HepG2 (cell line): ENCODE measurements at regions not wholly inside any gene's neighbourhood (a gene's known extent, or its start where the extent isn't known, plus 50 kb on each side); places are given as distances from the start of the nearest gene placed in this dataset.

Experiments used
- ATAC-seq: fragments of 200-7000 bp; cut with Tn5 transposase; 3 replicates; pipeline ENCODE4 v1.9.1; 2020; ENCODE audit warnings: mild to moderate bottlenecking, moderate library complexity
- BruUV-seq: library from RNA; stranded (reverse); fragments of 400-500 nt; replicated peaks from 2 replicates; lab custom pipeline; 2021; lab: Mats Ljungman, UMichigan
- CTCF ChIA-PET: fragments of 300-600 bp; formaldehyde crosslinking; extraction: SDS; loops from one replicate; lab custom pipeline; 2021; ENCODE audit warnings: low total read pairs, inconsistent platforms, low intra/inter-chr PET ratio; lab: Yijun Ruan, JAX
- POLR2A ChIA-PET: fragments of 350-600 bp; sonication (Branson Sonifier 250); formaldehyde crosslinking; loops from one replicate; lab custom pipeline; 2020; ENCODE audit warnings: antibody characterized with exemption, inconsistent platforms; lab: Yijun Ruan, JAX
- DNase-seq: peaks from one replicate; pipeline ENCODE4 v3.0.0-alpha.2; 2015; ENCODE audit warnings: low spot score
- FAIRE-seq: peaks from 3 replicates; lab custom pipeline; 2011; peaks lifted over from hg19 to GRCh38; lab: Jason Lieb, UNC
- H2AFZ ChIP-seq: one replicate; pipeline ENCODE4 v1.6.1; 2011; ENCODE audit warnings: low read length, inconsistent platforms
- H3K27ac ChIP-seq: fragments of 300-600 bp; 3 replicates; pipeline ENCODE4 v1.8.0; 2011; ENCODE audit warnings: mixed run types, mild to moderate bottlenecking, mixed read lengths, low read length, inconsistent platforms; ENCODE audit not compliant: insufficient read depth; ENCODE audit errors: extremely low read length
- H3K27me3 ChIP-seq, 2 experiments: fragments of 200-600 bp in 1 of 2; 2 replicates in 1 of 2; 3 replicates in 1 of 2; pipeline versions ENCODE4 v1.6.0 to v1.8.0; 2011; ENCODE audit warnings: low read length in 2 of 2, mild to moderate bottlenecking in 2 of 2, moderate library complexity in 2 of 2, inconsistent platforms in 1 of 2; ENCODE audit not compliant: insufficient read depth in 2 of 2, control insufficient read depth in 1 of 2
- H3K36me3 ChIP-seq, 2 experiments: fragments of 200-600 bp in 1 of 2; replicated peaks in 1 of 2; 2 replicates in 1 of 2; 3 replicates in 1 of 2; pipeline versions ENCODE4 v1.5.1 to v1.8.0; 2011; ENCODE audit warnings: low read length in 2 of 2, inconsistent platforms in 1 of 2; ENCODE audit not compliant: insufficient read depth in 2 of 2, control insufficient read depth in 1 of 2
- H3K4me1 ChIP-seq: 2 replicates; pipeline ENCODE4 v1.5.1; 2012; ENCODE audit warnings: low read length, inconsistent platforms; ENCODE audit not compliant: insufficient read depth
- H3K4me2 ChIP-seq: 2 replicates; pipeline ENCODE4 v1.6.0; 2011; ENCODE audit warnings: low read depth, low read length, inconsistent platforms
- H3K4me3 ChIP-seq, 3 experiments: fragments of 200-600 bp in 1 of 3; sonication (generic), shearing (Covaris generic) in 1 of 3; replicated peaks in 1 of 3; 2 replicates each; pipeline ENCODE4 v1.5.1; 2011 to 2016; ENCODE audit warnings: low read length in 3 of 3, inconsistent platforms in 2 of 3, low read depth in 2 of 3, mild to moderate bottlenecking in 2 of 3, control low read depth in 1 of 3, mixed read lengths in 1 of 3; ENCODE audit not compliant: insufficient read depth in 1 of 3
- H3K79me2 ChIP-seq: one replicate; pipeline ENCODE4 v1.6.1; 2011; ENCODE audit warnings: low read length, inconsistent platforms; ENCODE audit not compliant: insufficient read depth
- H3K9ac ChIP-seq: 2 replicates; pipeline ENCODE4 v1.6.0; 2011; ENCODE audit warnings: mild to moderate bottlenecking, low read depth, low read length, inconsistent platforms; ENCODE audit not compliant: insufficient read depth
- H3K9me3 ChIP-seq: 2 replicates; pipeline ENCODE4 v1.5.1; 2012; ENCODE audit warnings: mild to moderate bottlenecking, low read length
- H4K20me1 ChIP-seq: 2 replicates; pipeline ENCODE4 v1.6.0; 2011; ENCODE audit warnings: inconsistent platforms, mild to moderate bottlenecking, low read length, moderate library complexity; ENCODE audit not compliant: insufficient read depth
- BCL3 ChIP-seq: sonication (generic); formaldehyde crosslinking; IDR thresholded peaks from 2 replicates; pipeline ENCODE4 v1.5.1; 2020; ENCODE audit warnings: mild to moderate bottlenecking, missing genetic modification reagents, moderate library complexity
- FOXO1 ChIP-seq: sonication (generic); formaldehyde crosslinking; IDR thresholded peaks from 2 replicates; pipeline ENCODE4 v1.4.0; 2020; ENCODE audit warnings: missing genetic modification reagents
- GPN1 ChIP-seq: sonication (generic); formaldehyde crosslinking; IDR thresholded peaks from 2 replicates; pipeline ENCODE4 v1.5.1; 2020; ENCODE audit warnings: missing genetic modification reagents, borderline replicate concordance
- GTF3A ChIP-seq: sonication (generic); formaldehyde crosslinking; conservative IDR thresholded peaks from 2 replicates; pipeline ENCODE4 v1.4.0; 2020; ENCODE audit warnings: mild to moderate bottlenecking, missing genetic modification reagents
- KDM2A ChIP-seq: sonication (generic); formaldehyde crosslinking; IDR thresholded peaks from 2 replicates; pipeline ENCODE4 v1.4.0; 2020; ENCODE audit warnings: low read depth, missing genetic modification reagents, borderline replicate concordance
- KDM3A ChIP-seq: IDR thresholded peaks from 2 replicates; pipeline ENCODE4 v1.6.1; 2018; ENCODE audit warnings: low read depth, missing compliant biosample characterization
- RAD21 ChIP-seq: fragments of 450-650 bp; formaldehyde crosslinking; IDR thresholded peaks from 2 replicates; pipeline ENCODE4 v1.5.0; 2020; ENCODE audit warnings: mild to moderate bottlenecking
- SPEN ChIP-seq: sonication (generic); formaldehyde crosslinking; IDR thresholded peaks from 2 replicates; pipeline ENCODE4 v1.5.1; 2020; ENCODE audit warnings: low read depth, mild to moderate bottlenecking, missing genetic modification reagents
- SYNCRIP ChIP-seq: fragments of 200-400 bp; formaldehyde crosslinking; IDR thresholded peaks from 2 replicates; pipeline ENCODE4 v1.6.1; 2018; ENCODE audit warnings: mild to moderate bottlenecking, low read depth, low read length; ENCODE audit not compliant: insufficient read depth
- TOPORS ChIP-seq: sonication (generic); formaldehyde crosslinking; IDR thresholded peaks from 2 replicates; pipeline ENCODE4 v1.8.0; 2023; ENCODE audit warnings: mild to moderate bottlenecking, missing genetic modification reagents
- ZNF251 ChIP-seq: sonication (generic); formaldehyde crosslinking; IDR thresholded peaks from 2 replicates; pipeline ENCODE4 v1.9.0; 2021; ENCODE audit warnings: mild to moderate bottlenecking, missing genetic modification reagents
- ZNF564 ChIP-seq: sonication (generic); formaldehyde crosslinking; IDR thresholded peaks from 2 replicates; pipeline ENCODE4 v1.8.1; 2023; ENCODE audit warnings: mild to moderate bottlenecking, missing genetic modification reagents
- ZNF614 ChIP-seq: IDR thresholded peaks from 2 replicates; pipeline ENCODE4 v1.6.1; 2018; ENCODE audit warnings: missing biosample characterization, missing genetic modification reagents, inconsistent platforms, borderline replicate concordance
- ZNF788 ChIP-seq: sonication (generic); formaldehyde crosslinking; IDR thresholded peaks from 2 replicates; pipeline ENCODE4 v1.5.0; 2020; ENCODE audit warnings: mild to moderate bottlenecking, missing genetic modification reagents, borderline replicate concordance
- ZNF841 ChIP-seq: sonication (generic); formaldehyde crosslinking; IDR thresholded peaks from 2 replicates; pipeline ENCODE4 v1.8.1; 2023; ENCODE audit warnings: missing genetic modification reagents, borderline replicate concordance
- WGBS: methylation state at CpG from one replicate; pipeline ENCODE4 v1.1.6; 2017; ENCODE audit warnings: low lambda C conversion rate; 5-methylcytosine and 5-hydroxymethylcytosine counted together
- in situ Hi-C: cut with HindIII; loops from 2 replicates; pipeline ENCODE4 v1.10.0; 2017; ENCODE audit warnings: low pct_unique_long_range_greater_than_20kb; ENCODE audit not compliant: extremely low pct_ligation_motif_present
- intact Hi-C: fragments of 100-400 bp; cut with micrococcal nuclease; formaldehyde crosslinking; loops from one replicate; pipeline ENCODE4 v1.10.0; 2022; ENCODE audit not compliant: unreplicated experiment

- no TSS peak for BruUV-seq
- POLR2A ChIA-PET: no interaction called here
- in situ Hi-C loops: no loop called here
- WGBS: 0% methylated on average over 3 of the region's 3 CpGs
- H3K4me3 ChIP-seq: no peak overlapping the region
- DNase-seq (no peak), ATAC-seq (no peak), FAIRE-seq (no peak)
- CTCF ChIA-PET: no interaction called here
- H3K79me2 ChIP-seq: no peaks in the 10 kb centered on the region
- no peaks in the 10 kb centered on the region for H3K36me3 ChIP-seq
- H3K4me1 ChIP-seq: no peaks in the 10 kb centered on the region
- no peak overlapping the region for H3K27ac ChIP-seq
- H3K4me2 ChIP-seq: no peak overlapping the region
- intact Hi-C loops: no loop called here
- H2AFZ ChIP-seq: no peak overlapping the region
- H3K9me3 ChIP-seq: peaks cover 10% of the 10 kb centered on the region; the same call in 1 of the 2 replicates
- H3K27me3 ChIP-seq: no peaks in the 10 kb centered on the region
- no peak overlapping the region for H3K9ac ChIP-seq
- no peaks in the 10 kb centered on the region for H4K20me1 ChIP-seq
- TF ChIP-seq KDM3A: no peak
- TF ChIP-seq ZNF251 (CRISPR knock-in tag): no peak
- no peak for TF ChIP-seq SYNCRIP
- no peak for TF ChIP-seq ZNF841 (CRISPR knock-in tag)
- no peak for TF ChIP-seq BCL3
- TF ChIP-seq GPN1 (CRISPR knock-in tag): no peak
Observed at GRCh38 chr14:83197271-83197670, 1663.6 kb upstream of the SEL1L start.

GRCh38 chr14:83207550-83207949, 1673.9 kb upstream of the SEL1L start:
- H3K9ac ChIP-seq: no peak overlapping the region
- ChIA-PET POLR2A (no interaction called here), CTCF (no interaction called here)
- ATAC-seq (no peak), DNase-seq (no peak), FAIRE-seq (no peak)
- 0% methylated on average over 1 of the region's 1 CpG for WGBS
- no peak overlapping the region for H3K4me3 ChIP-seq
- H3K79me2 ChIP-seq: no peaks in the 10 kb centered on the region
- no peak overlapping the region for H3K27ac ChIP-seq
- H3K27me3 ChIP-seq: no peaks in the 10 kb centered on the region
- no peak overlapping the region for H2AFZ ChIP-seq
- TF ChIP-seq ZNF564 (CRISPR knock-in tag): no peak
- no peak for TF ChIP-seq ZNF614 (CRISPR knock-in tag)
- TF ChIP-seq KDM2A: no peak
- no peak for TF ChIP-seq FOXO1 (CRISPR knock-in tag)
- no peak for TF ChIP-seq ZNF788 (CRISPR knock-in tag)
- no peak for TF ChIP-seq SYNCRIP
- no peak for TF ChIP-seq SPEN
- no peak for TF ChIP-seq TOPORS (CRISPR knock-in tag)
- TF ChIP-seq GTF3A: no peak
- TF ChIP-seq RAD21 (CRISPR knock-in tag): no peak
- no peaks in the 10 kb centered on the region for H4K20me1 ChIP-seq
- intact Hi-C loops (no loop called here), in situ Hi-C loops (no loop called here)
- no peak overlapping the region for H3K4me2 ChIP-seq
- peaks cover 12% of the 10 kb centered on the region; the same call in 1 of the 2 replicates for H3K9me3 ChIP-seq
- no TSS peak for BruUV-seq
- no peaks in the 10 kb centered on the region for H3K4me1 ChIP-seq
- H3K36me3 ChIP-seq: no peaks in the 10 kb centered on the region
